ENCODE measurements at regions not wholly inside any gene's neighbourhood (a gene's known extent, or its start where the extent isn't known, plus 50 kb on each side); places are given as distances from the start of the nearest gene placed in this dataset.

DNA sequence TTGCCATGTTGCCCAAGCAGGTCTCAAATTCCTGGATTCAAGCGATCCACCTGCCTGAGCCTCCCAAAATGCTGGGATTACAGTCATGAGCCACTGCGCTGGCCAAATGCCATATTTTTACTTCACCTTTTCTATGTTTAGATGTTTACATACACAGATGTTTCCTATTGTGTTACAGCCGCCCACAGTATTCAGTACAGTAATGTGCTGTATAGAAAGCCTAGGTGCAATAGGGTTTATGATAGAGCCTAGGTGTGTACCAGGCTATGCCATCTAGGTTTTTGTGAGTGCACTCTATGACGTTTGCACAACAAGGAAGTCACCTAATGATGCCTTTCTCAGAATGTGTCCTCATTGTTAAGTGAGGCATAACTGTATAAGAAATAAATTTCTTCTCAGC is 153.4 kb downstream of the CHRM3 start:
- TF ChIP-seq, protein P1, sequence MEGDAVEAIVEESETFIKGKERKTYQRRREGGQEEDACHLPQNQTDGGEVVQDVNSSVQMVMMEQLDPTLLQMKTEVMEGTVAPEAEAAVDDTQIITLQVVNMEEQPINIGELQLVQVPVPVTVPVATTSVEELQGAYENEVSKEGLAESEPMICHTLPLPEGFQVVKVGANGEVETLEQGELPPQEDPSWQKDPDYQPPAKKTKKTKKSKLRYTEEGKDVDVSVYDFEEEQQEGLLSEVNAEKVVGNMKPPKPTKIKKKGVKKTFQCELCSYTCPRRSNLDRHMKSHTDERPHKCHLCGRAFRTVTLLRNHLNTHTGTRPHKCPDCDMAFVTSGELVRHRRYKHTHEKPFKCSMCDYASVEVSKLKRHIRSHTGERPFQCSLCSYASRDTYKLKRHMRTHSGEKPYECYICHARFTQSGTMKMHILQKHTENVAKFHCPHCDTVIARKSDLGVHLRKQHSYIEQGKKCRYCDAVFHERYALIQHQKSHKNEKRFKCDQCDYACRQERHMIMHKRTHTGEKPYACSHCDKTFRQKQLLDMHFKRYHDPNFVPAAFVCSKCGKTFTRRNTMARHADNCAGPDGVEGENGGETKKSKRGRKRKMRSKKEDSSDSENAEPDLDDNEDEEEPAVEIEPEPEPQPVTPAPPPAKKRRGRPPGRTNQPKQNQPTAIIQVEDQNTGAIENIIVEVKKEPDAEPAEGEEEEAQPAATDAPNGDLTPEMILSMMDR (IDR thresholded peaks at IDR 0.05), result no peak
- intact Hi-C loops (cut with DNase I), result no loop called here
- Histone ChIP-seq H3K27ac (no peak overlapping the region), H3K4me3 (no peak overlapping the region), H3K9me3 (no peaks in the 10 kb centered on the region), H3K36me3 (ENCODE audit: insufficient read depth in 1 of 2, low read depth in 1 of 2) (no peaks in the 10 kb centered on the region), H3K4me1 (no peaks in the 10 kb centered on the region), H3K27me3 (ENCODE audit: insufficient read depth in 3 of 3, low read length in 2 of 3) (no peaks in the 10 kb centered on the region)
- WGBS, 3 donors, result 74 to 78% (median 77%) methylated on average over 4 of the region's 4 CpGs
- ATAC-seq, result no peak
- DNase-seq, result no peak

DNA sequence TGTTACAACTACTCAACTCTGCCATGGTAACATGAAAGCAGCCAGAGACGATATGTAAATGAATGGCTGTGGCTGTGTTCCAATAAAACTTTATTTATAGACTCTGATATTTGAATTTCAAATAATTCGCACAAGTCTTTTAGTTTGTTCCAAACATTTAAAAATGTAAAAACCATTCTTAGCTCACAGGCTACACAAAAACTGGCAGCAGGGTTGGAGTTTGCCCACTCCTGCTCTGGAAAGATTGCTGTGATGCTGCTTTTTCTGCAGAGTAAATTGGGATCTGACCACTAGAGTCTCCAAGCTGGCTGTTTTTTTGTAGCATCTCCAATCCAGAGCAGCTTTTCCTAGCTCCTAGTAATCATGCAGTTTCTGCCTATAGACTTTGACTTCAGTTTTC is 157.5 kb downstream of the CHRM3 start:
- H3K4me3 ChIP-seq, result no peak overlapping the region
- TF ChIP-seq, protein P1 (IDR thresholded peaks at IDR 0.05), result no peak

DNA sequence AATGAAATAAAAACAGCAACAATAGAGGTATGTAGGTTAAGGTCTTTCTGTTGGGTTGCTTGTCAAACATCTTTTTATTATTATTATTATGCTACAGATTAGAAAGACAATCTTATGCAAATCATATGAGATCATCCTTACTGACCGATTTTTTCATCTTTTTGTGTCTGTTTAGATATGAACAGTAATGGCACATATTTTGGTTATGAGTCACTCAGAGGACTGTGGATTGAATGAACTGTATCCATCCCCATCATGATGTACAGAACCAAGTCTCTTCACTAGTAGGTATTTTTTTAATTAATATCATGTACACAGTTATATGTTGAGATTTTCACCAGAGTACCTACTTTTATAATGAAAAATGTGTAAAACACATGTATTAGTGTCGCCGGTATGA is 159.1 kb downstream of the CHRM3 start:
- H3K36me3 ChIP-seq (ENCODE audit: insufficient read depth in 1 of 2, low read depth in 1 of 2), result no peaks in the 10 kb centered on the region
- intact Hi-C loops (cut with DNase I), result no loop called here
- H3K4me3 ChIP-seq, result no peak overlapping the region
- WGBS, 3 donors, result 87 to 90% (median 88%) methylated on average over 3 of the region's 3 CpGs
- H3K9me3 ChIP-seq, result no peaks in the 10 kb centered on the region
- TF ChIP-seq, protein P1 (IDR thresholded peaks at IDR 0.05), result no peak
- DNase-seq (no peak), ATAC-seq (no peak)
- H3K4me1 ChIP-seq, result no peaks in the 10 kb centered on the region
- no peak overlapping the region for H3K27ac ChIP-seq
- H3K27me3 ChIP-seq (ENCODE audit: insufficient read depth in 3 of 3, low read length in 2 of 3), result no peaks in the 10 kb centered on the region

More for the DNA sequence above, 157.5 kb downstream of the CHRM3 start:
- no peaks in the 10 kb centered on the region for H3K9me3 ChIP-seq
- no peaks in the 10 kb centered on the region for H3K36me3 ChIP-seq (ENCODE audit: insufficient read depth in 1 of 2, low read depth in 1 of 2)
- ATAC-seq (no peak), DNase-seq (no peak)
- intact Hi-C loops (cut with DNase I), result no loop called here
- H3K27ac ChIP-seq, result no peak overlapping the region
- no peaks in the 10 kb centered on the region for H3K4me1 ChIP-seq
- WGBS, 3 donors, result 90 to 95% (median 91%) methylated on average over 2 of the region's 2 CpGs
- H3K27me3 ChIP-seq (ENCODE audit: insufficient read depth in 3 of 3, low read length in 2 of 3), result no peaks in the 10 kb centered on the region

DNA sequence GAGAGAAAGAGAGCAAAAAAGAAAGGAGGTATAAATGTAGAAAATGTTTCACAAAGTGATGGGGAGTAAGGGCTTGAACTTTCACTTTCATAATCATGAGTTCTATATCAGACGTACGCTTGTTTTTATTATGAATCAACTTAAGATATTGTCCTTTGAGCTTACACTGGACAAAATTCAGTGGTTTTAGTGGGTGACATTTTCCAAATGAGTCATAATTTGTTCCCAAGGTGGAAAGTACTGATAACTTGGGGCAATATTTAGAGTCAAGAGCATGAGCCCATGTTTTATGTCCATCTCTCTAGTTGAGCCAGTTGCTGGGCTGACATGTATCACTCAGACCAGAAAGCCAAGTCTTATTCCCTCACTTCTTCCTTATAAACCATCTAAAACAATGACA is 161.6 kb downstream of the CHRM3 start:
- H3K4me3 ChIP-seq, result no peak overlapping the region
- ATAC-seq (no peak), DNase-seq (no peak)
- H3K27me3 ChIP-seq (ENCODE audit: insufficient read depth in 3 of 3, low read length in 2 of 3), result no peaks in the 10 kb centered on the region
- intact Hi-C loops (cut with DNase I), result no loop called here
- H3K27ac ChIP-seq, result no peak overlapping the region
- H3K9me3 ChIP-seq, result no peaks in the 10 kb centered on the region
- WGBS, 3 donors, result 79 to 84% (median 83%) methylated on average over 2 of the region's 2 CpGs
- TF ChIP-seq, protein P1 (IDR thresholded peaks at IDR 0.05), result no peak
- no peaks in the 10 kb centered on the region for H3K36me3 ChIP-seq (ENCODE audit: insufficient read depth in 1 of 2, low read depth in 1 of 2)
- H3K4me1 ChIP-seq, result no peaks in the 10 kb centered on the region

DNA sequence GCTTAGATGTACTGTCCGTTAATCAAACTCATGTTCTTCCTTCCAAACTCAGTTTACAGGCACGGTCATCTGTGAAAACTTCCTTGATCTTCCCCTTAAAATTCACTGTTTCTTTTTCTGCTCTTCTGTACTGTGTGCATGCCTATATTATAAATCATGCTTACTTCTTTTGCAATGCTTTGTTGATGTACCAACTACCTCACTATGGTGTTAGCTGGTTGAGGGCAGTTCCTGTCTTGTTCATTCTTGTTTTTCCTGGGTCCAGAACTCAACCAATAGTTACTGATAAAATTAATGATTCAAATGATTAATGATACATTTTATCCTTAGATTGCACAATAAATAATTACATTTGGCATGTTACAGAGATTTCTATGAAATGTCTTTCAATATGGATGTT is 163.8 kb downstream of the CHRM3 start:
- H3K4me1 ChIP-seq, result no peaks in the 10 kb centered on the region
- 84 to 93% (median 87%) methylated on average over 2 of the region's 2 CpGs for WGBS, 3 donors
- no peak for DNase-seq
- no peak overlapping the region for H3K27ac ChIP-seq
- H3K4me3 ChIP-seq, result no peak overlapping the region
- TF ChIP-seq, protein P1 (IDR thresholded peaks at IDR 0.05), result no peak
- intact Hi-C loops (cut with DNase I), result no loop called here
- ATAC-seq, result no peak
- H3K9me3 ChIP-seq, result no peaks in the 10 kb centered on the region
- no peaks in the 10 kb centered on the region for H3K27me3 ChIP-seq (ENCODE audit: insufficient read depth in 3 of 3, low read length in 2 of 3)
- H3K36me3 ChIP-seq (ENCODE audit: insufficient read depth in 1 of 2, low read depth in 1 of 2), result no peaks in the 10 kb centered on the region
